Middle frontal gyrus (tissue), 1 donor: ENCODE measurements at regions not wholly inside any gene's neighbourhood (a gene's known extent, or its start where the extent isn't known, plus 50 kb on each side); places are given as distances from the start of the nearest gene placed in this dataset.

Experiments used
- DNase-seq: peaks from one replicate; pipeline ENCODE4 v3.0.0-alpha.2; 2015; ENCODE audit warnings: low spot score; ENCODE audit errors: extremely low spot score

DNA sequence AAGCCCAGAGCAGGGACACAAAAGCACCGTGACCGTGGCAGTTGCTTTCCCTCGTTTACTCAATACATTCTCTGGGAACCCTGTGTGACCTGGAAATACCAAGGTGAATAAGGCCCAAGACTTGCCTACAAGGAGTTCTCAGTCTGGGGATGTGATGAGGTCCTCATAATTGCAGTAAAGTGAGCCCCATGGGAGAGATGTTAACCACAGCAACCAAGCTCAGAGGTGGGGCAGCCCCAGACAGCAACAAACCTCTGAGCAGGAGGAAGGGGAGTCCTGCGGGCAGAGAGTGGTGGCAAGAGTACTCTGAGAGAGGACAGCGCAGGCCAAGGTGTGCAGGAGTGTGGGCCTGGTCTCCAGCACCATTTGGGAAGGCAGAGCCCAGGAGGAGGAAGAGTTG is 91.6 kb downstream of the TTC32 start:
- no peak for DNase-seq

DNA sequence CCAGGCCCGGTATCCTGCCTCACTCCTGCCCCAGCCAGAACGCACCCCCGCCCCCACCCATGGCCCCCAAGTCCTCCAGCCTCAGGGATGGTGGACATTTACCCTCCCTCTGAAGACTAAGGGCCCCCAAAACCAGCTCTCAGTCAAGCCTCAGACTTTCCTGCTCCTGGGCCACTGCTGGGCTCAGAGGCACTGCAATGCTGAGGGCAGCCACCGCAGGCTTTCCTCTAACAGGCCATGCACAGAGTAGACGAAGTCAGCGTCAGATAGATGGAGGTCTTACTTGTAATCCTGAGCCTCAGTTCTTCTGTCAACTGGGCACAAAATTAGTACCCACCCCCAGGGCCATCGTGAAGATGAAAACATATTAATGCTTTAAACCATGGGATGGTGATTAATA is 92.6 kb downstream of the TTC32 start:
- DNase-seq, result no peak

DNA sequence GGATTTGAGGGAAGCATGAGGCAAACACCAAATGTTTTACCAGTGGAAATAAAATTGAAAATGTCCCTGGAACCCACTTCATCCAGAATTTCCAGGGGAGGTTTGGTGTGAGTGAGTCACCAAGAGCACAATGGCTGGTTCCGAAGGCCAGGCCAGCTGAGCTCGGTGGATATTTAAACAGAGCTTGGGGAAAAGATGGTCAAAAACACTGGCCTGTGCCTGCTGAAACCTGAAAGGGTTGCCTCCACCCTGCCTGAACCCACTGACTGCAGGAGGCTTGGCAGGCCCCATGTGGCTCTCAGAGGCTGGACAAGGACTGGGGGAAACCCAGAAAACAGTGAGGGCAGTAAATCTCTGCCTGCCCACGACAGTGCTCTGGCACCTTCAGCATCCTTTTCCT is 93.9 kb downstream of the TTC32 start:
- no peak for DNase-seq

DNA sequence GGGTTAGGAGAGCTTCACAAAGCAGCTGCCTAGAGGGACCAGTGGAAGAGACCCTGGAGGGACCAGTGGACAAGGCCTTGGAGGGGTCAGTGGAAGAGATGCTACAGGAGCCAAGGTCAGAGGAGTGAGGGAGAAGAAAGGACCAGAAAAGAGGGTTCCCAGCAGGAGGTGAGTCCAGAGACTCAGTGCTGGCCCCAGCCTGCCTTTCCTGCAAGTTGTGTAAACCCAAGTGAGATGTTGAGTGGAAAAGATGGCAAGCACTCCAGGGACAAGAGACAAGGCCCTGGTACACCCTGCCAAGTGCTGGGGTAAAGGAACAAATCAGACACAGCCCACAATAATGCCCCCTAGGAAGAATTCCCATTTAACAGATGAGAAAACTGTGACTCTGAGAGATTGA is 94.4 kb downstream of the TTC32 start:
- DNase-seq, result no peak

DNA sequence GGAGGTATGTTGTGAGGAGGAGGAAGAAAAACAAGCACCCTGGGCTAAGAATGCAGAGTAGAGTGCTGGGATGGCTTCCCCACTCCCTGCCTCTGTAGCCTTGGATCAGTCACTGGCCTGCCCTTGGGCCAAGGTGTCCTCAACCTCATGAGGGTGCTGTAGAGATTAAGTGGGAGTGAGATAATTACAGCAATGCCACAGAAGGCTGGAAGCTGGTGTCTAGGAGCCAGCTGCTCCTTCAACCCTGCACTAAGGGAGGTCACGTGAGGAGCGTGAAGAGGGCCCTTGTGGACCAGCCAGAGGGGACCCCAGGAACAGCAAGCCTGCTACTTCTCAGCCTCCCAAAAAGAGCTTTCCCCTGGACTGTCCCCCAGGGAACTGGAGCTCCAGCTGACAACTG is 95.2 kb downstream of the TTC32 start:
- no peak for DNase-seq

DNA sequence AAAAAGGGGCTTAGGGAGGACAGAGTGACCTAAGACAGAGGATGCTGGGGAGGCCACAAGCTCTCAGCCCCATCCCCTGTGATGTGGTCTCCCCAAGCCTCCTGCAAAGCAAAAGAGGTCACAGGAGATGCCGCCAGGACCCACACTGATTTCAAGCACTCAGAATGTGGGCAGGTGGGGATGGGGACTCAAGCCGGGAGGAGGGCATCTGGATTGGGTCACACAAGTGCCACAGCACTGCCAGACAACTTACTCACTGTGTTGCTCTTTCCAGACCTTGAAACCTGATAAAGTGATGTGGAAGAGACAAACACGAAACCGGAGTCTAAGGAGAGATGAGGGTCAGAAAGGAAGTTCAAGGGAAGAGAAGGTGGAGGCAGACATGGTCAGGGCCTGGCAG is 95.7 kb downstream of the TTC32 start:
- no peak for DNase-seq

DNA sequence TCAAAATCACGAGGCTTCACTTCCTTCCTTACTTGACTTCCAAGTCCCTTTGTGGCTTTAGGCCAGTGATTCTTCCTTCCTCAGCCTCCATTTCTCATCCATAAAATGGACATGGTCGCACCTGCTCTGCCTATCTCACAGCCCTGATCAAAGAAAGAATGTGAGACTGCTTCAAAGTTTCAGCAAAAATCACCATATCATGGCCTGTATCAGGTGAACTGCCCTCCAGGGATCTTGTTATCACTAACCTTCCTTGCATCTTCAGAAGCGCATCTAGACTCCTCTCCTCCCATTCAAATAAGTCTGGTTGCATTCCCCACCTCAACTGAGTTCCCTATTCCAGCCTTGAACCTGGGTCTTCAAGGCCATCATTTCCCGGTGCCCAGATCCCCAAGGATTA is 96.5 kb downstream of the TTC32 start:
- no peak for DNase-seq

DNA sequence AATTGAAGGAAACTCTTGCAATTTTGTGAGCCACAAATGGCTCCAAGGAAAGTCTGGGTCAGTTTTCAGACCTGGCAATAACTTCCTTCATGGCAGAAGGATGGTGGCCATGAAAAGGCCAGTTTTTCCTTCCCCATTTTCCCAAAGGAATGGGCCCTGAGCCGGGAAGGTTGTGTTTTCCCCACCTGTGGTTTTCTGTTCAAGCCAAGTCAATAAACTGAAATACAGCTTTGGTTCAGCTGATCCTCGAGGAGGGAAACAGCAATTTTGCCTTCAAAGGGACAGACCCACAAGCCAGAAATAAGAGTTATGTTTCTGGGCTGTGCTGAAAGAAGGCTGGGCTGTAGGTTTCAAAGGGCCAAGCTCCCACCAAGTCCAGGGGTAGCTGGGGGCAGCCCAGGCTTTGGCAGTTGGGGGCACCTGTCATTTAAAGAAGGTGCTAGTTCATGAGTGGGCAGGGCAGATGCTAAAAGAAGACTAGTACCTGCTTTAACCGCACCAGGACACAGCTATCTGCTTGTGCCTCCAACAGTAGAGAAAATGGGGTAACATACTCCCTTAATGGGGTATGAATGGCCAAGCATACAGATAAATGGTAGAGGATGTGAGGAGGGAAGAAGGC is 97.0 kb downstream of the TTC32 start:
- DNase-seq, result no peak

DNA sequence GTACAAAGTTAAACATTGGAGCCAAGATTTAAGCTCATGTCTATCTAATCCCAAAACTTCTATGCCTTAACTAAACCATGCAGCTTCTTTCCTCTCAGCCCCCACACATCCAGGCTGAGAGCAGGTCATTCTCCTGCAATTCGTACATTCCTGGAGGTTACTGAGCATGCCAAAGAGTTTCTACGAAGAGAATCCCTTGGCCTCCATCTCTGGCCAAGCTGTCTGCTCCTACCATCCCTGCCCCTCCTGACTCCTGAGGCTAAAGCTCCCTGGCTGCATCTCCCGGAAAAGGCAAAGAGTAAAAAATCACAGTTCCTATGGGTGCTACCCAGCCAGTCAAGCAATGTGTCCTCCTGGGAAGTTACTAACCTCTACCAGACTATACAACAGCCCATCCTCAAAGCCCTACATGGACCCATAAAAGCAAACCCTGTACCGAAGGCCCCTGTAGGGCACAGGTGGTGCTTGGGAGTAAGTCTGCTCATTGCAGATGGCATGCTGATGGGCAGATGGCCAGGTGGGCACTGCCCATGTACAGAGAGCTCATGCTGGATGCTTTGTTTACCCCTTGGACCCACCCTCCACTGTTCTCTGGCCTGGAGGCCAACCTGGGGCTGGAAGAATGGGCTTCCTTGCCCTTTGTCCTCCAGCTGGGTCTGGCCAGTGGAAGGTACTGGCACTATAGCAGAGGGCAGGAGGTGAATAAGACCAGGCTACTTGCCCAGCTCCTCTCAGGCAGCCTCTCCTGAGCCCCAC is 99.5 kb downstream of the TTC32 start:
- DNase-seq, result no peak

DNA sequence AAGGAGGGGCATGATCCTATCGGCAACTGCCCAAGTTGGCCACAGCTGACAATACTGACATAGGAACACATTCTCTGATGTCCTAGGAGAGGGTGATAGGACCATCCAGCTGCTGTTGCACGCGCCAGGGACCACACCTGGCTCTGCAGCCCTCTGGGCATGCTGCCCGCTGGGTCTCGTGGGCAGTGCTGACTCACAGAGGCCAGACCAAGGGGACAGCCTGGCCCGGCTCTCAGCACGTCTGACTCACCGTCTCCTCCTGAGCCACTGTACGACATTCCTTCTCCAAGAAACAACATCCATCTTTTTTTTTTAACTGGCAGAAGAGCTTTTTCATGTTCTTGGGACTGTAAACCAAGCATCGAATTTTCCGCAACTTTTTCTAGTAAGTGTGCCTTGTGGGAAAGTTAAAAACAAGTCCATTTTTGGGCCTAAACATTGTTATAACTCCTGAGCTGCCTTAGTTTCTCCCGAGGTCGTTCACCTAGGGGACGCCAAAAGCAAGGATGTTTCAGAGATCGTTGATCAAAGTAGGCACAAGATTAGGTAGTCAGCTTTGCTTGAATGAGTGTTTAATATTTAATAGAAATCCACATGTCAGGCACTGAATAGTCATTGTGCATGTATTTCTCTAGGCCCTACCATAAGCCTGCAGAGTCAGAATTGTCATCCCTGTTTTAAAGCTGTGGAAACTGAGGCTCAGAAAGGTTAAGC is 100.3 kb downstream of the TTC32 start:
- DNase-seq, result no peak

DNA sequence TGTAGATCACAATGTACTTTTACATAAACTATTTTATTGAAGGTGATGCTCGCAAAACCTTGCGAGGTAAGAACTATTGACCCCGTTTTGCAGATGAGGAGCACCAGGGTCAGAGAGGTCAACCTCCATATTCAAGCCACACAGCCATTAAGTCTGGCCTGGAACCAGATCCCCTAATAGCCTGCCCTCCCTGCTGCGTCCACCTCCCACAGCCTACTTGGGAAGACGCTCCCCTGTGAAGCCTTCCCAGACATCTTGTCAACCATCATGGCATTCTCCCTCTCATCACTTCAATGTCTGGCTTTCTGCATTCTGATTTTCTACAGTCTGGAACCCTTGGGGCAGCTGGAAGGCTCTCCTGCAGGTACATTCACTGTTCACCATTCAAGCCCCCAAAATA is 101.0 kb downstream of the TTC32 start:
- DNase-seq, result no peak

DNA sequence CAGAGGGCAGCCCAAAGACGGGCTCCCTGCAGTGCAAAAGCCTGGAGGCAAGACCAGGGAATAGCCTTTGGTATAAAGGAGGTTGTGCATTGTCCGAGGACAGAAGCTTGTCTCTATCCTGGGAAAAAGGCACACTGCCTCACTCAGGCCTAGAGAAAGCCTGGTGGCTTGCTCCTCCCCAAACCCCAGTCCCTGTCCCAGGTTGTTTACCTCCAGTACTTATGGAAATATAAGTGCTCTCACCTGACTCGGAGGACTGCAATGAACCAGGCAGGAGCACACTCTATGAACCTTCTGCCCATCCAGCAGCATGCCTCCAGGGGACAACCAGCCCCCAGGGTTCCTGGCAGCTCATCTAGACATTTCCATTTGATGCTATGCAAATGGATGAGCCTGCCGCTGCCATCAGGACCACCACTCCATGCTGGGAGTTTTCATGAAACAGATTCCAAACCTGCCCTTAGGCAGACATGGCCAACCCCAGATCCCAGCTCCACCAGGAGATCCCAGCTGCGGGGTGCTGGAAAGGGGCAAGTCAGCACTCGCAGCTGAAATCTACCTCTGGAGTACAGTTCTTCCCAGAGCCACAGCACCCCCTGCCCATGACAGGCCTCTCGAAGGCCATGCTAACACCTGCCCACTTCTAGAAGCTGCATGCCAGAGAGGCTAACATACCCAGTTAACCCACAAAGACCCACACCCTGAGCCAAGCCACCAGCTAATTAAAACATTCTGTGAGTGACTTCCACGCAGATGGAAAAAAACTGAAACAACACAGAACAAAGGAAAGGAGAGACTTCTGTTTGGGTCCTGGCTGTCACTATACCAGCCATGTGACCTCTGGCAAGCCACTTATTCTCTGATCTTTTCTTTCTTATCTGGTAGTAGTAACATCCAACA is 101.7 kb downstream of the TTC32 start:
- no peak for DNase-seq

DNA sequence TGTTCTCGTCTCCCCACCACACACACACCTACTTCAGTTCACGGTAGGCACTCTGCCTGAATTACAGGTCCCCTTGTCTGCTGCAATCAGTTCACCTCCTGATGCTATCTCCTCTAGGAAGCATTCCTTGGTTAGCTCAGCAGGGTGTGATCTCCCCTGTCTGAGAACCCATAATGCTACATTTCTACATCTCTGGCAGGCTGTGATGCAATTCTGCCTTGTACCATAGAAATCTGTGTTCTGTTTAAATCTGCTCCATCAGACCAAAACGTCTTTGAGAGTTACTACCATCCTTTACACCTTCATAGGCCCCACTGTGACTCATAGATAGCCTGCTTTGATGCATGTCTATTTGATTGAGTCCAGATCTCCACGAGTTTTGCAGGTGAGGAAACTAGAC is 103.9 kb downstream of the TTC32 start:
- DNase-seq, result no peak

DNA sequence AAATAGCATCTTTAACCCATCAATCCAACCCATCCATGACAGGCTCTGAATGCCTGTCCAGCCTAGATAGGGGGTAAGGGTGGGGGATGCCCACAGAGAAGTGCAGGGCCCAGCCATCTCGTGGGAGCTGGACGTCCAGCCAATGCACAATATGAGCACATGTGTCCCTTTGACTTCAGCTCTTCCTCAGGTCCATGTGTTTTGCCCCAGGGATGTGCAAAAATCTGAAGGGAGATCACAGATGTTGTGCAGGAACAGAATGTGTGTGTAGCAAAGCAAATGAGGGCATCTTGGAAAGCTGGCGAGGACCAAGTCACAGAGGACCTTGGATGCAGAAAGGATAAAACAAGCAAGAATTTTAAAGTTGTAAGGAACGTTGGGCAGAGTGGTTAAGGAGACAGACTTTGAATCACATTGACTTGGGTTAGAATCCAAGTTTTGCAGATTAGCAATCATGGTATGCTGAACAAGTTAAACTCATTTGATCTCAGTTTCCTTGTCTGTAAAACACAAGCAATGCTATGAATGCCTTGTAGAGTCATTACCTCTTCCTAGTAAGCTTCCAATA is 104.5 kb downstream of the TTC32 start:
- no peak for DNase-seq

DNA sequence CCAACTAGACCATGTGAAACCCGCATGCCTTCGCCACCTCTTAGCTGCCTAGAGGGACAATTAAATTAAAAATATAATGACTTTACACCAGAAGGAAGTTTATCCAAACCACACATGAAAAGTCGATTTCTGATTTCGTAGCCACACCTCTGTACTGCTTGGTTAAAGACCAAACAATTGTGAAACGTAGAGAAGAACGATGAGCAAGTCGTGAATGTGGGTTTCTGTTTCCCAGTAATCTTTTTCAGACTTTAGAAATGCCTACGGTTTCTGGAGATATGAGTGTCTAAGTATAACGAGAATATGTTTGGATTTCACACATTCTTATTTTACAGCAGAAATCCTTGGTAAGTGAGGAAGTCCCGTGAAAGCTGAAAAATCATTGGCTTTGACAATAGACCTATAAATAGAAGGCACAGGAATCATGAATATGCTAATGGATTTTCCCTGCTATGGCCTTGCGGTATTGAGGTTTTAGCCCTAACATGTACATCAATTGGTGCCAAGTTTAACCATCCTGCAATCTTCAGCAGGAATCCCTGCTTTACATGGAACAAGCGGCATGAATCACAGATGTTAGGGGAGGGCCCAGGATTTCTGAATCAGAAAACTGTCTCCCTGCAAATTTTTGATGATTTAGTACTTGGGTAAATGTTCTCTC is 105.6 kb downstream of the TTC32 start:
- DNase-seq, result peak; percentile 26

DNA sequence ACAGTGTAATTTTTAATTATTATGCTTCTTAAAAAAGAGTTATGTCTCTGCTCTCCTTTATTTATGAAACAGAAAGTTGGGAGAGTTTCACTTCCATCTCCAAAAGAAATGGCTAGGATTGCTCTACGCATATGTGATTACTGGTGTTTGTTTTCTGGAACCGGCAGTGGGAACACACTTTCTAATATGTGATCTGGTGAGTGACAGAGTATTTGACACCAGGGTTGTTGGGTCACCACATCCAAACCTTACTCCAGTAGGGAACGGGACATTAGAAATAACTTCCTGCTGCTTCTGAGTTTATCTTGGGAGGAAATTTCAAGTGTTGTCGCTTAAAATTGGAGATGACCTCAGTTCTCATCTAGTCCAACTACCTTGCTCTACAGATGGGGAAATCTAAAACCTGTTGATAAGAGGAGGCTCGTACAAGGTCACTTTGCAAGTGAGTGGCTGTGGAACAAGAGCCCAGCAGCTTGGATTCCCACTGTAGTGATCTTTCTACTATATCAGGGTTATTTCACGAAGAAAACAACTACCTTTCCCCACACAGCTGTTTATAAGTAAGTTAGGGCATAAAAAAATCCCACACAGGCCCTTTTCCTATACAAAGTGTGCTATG is 108.5 kb downstream of the TTC32 start:
- DNase-seq, result no peak

DNA sequence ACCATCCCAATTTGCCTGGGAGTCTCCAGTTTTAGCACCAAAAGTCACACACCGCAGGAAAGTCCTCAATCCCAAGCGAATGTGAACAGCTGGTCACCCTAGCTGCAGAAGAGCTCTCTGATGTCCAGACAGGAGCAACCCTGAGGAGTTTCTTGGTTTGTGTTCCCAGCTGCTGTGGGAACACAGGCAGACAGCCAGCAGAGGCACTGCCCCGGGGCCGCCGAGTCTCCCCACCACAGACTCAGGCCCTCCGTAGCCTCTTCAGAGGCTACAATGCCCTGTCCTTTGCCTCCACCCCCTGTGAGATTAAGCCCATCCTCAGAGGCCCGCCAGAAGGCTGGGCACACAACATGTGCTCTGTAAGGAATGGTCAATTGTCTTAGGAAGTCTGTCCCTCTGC is 111.5 kb downstream of the TTC32 start:
- DNase-seq, result no peak

DNA sequence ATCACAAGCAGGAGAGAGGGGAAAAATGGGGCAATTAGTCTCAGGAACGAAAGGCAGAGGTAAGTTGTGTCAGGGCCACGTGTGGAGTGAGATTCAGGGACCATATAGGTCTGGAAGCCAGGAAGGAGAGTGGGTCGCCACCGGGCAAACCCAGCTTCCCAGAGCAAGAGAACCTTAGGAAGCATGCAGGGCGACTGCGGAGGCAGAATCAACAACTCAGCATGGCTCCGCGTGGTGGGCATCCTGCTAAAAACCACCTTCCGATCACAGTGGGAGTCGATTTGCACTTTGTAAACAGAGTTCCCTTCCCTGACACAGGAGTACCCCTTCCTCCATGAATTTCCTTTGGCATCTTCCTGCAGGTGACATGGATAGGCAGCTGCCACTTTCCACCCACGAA is 114.6 kb downstream of the TTC32 start:
- DNase-seq, result no peak

DNA sequence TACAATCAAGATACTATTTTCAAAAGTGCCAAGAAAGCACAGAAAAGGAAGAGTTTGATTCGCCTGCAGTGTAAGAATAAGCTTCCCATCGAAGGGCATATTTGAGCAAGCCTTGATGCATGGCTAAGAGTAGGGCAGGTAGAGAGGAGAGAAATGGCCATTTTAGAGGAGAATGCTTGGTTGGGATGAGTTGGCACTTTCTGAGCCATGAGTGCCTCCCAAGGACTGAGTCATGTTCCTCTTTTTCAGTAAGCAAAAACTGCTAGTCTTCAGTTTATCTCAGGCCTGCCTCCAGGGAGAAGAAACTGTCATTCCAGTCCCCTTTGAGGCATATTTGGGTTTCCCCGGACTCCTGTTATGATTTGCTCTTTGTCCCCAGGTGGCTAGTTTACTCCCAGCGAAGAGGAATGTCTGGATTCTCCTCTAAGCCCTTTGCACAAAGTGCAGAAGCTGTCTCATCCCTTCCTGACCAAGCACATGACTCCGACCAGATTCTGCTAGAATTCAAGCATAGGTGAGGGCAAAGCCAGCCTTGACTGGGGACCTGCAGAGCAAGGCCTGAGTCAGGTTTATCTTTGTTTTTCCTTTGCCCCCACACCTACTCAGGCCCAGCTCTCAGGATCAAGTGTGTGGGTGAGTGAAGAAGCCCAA is 115.2 kb downstream of the TTC32 start:
- no peak for DNase-seq

DNA sequence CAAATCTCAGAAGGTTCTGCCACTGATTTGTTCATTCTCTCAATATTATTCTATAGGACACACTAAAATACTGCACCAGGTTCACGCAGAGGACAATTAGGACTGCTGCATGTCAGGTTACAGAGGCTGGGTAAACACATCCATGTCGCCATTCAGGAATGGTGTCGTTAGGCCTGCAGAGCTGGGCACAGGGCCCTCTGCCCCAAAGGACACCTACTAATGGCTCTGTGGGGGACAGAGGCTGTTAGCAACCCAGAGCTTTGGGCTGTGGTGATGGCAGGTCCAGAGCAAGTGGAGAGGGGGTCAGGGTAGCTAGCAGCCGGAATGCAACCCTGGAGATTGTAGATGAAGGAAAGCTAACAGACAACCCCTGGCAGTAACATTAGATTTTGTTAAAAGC is 115.9 kb downstream of the TTC32 start:
- no peak for DNase-seq
